ENCODE measurements at regions not wholly inside any gene's neighbourhood (a gene's known extent, or its start where the extent isn't known, plus 50 kb on each side); places are given as distances from the start of the nearest gene placed in this dataset.
"Not testable (repeated sequence)": the region's sequence is repeated elsewhere in the genome, so short reads cannot be mapped to it uniquely, and the experiment has no call there.

DNA sequence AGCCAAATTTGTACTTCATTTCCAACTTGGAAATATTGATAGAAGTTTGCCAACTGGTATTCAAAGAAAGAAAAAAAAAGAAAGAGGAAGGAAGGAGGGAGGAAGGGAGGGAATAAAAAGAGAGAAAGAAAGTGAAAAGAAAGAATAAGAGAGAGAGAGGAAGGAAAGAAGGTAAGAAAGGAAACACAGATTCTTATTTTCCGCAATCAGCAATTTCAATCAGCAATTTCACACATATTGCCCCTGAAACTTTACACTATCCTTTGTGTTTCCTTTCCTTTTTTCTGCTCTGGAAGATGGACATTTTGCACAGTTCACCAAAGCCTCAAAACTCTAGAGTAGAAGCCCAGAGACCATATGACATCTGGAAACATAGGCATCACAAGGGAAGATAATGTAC lies 888.1 kb downstream of the REEP3 start:
- no peak for TF ChIP-seq POLR2A (IDR thresholded peaks at IDR 0.05)
- TF ChIP-seq, protein P1, sequence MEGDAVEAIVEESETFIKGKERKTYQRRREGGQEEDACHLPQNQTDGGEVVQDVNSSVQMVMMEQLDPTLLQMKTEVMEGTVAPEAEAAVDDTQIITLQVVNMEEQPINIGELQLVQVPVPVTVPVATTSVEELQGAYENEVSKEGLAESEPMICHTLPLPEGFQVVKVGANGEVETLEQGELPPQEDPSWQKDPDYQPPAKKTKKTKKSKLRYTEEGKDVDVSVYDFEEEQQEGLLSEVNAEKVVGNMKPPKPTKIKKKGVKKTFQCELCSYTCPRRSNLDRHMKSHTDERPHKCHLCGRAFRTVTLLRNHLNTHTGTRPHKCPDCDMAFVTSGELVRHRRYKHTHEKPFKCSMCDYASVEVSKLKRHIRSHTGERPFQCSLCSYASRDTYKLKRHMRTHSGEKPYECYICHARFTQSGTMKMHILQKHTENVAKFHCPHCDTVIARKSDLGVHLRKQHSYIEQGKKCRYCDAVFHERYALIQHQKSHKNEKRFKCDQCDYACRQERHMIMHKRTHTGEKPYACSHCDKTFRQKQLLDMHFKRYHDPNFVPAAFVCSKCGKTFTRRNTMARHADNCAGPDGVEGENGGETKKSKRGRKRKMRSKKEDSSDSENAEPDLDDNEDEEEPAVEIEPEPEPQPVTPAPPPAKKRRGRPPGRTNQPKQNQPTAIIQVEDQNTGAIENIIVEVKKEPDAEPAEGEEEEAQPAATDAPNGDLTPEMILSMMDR (IDR thresholded peaks at IDR 0.05): no peak
- intact Hi-C loops (cut with DNase I): no loop called here
- Histone ChIP-seq H3K9me3 (no peaks in the 10 kb centered on the region), H3K27me3 (no peaks in the 10 kb centered on the region), H3K27ac (no peak overlapping the region), H3K36me3 (replicated peaks in 1 of 2; ENCODE audit: insufficient read depth in 1 of 2, low read depth in 2 of 2) (no peaks in the 10 kb centered on the region), H3K4me1 (no peaks in the 10 kb centered on the region), H3K4me3 (no peak overlapping the region)
- WGBS, 2 donors: 92 to 94% methylated on average over 1 of the region's 1 CpG
- DNase-seq: no peak
- ATAC-seq: no peak

DNA sequence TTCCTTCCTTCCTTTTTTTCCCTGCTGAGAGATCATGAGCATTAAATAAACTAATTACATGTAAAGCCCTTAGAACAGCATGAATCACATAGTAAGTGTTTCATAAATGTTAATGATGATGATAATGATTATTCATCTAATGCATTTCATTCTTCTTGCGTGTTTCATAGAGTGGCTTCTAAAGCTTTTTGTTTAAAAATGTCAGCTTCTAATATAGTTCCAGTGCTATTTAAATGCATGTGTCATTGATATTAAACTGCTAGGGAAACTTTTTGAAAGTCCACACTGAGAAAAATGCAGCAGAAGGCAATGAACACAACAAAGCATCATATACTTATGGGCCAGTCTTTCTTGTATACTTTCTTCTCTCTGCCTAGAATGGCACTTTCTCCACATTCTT lies 894.8 kb downstream of the REEP3 start:
- Histone ChIP-seq H3K4me3 (no peak overlapping the region), H3K27me3 (no peaks in the 10 kb centered on the region), H3K27ac (no peak overlapping the region), H3K9me3 (no peaks in the 10 kb centered on the region), H3K4me1 (no peaks in the 10 kb centered on the region), H3K36me3 (replicated peaks in 1 of 2; ENCODE audit: insufficient read depth in 1 of 2, low read depth in 2 of 2) (no peaks in the 10 kb centered on the region)
- no peak for ATAC-seq
- TF ChIP-seq, protein P1 (IDR thresholded peaks at IDR 0.05): no peak
- no peak for TF ChIP-seq POLR2A (IDR thresholded peaks at IDR 0.05)
- no peak for DNase-seq
- 85 to 91% methylated on average over 1 of the region's 1 CpG for WGBS, 2 donors
- intact Hi-C loops (cut with DNase I): no loop called here

DNA sequence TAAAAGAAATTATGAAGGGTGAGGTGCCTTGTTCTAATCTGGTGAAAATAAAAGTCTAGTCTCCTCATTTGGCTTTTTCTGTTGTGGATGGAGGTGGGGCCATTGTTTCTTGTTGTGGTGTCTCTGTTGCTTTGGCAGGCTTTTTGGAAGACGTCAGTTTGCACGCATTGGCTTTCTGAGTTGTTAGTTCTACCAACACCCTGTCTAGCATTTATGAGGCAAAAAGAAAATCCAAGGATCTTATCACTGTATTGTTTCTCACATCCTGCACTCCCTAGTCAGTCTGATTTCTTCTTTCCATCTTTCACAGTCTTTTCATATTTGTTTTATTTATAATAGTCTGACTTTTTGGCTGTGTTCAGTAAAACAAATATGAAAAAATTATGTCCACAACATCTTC lies 898.3 kb downstream of the REEP3 start:
- Histone ChIP-seq H3K27ac (no peak overlapping the region), H3K27me3 (no peaks in the 10 kb centered on the region), H3K9me3 (no peaks in the 10 kb centered on the region), H3K36me3 (replicated peaks in 1 of 2; ENCODE audit: insufficient read depth in 1 of 2, low read depth in 2 of 2) (no peaks in the 10 kb centered on the region), H3K4me3 (no peak overlapping the region), H3K4me1 (no peaks in the 10 kb centered on the region)
- TF ChIP-seq POLR2A (IDR thresholded peaks at IDR 0.05): no peak
- 65 to 70% methylated on average over 2 of the region's 2 CpGs for WGBS, 2 donors
- DNase-seq (no peak), ATAC-seq (no peak)
- intact Hi-C loops (cut with DNase I): no loop called here

DNA sequence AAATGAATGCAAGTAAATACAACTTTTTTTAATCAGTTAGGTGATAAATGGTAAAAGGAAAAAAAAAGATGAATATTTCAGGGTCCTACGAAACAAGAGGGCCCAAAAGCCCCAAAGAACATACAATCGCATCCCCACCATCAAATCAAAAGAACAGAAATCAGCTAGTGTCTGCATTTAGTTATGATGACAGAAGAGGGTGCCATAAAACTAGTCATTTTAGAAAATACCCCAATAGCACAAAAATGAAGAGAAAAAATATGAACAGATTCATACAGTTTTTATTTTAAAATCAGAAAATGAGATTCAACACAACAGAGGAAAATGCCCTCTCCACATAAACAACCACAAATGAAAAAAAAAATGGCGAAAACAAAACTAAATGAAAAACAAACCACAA lies 905.5 kb downstream of the REEP3 start:
- Histone ChIP-seq H3K27me3 (no peaks in the 10 kb centered on the region), H3K4me3 (no peak overlapping the region), H3K27ac (no peak overlapping the region), H3K36me3 (replicated peaks in 1 of 2; ENCODE audit: insufficient read depth in 1 of 2, low read depth in 2 of 2) (no peaks in the 10 kb centered on the region), H3K9me3 (no peaks in the 10 kb centered on the region), H3K4me1 (no peaks in the 10 kb centered on the region)
- ATAC-seq (no peak), DNase-seq (no peak)
- TF ChIP-seq, protein P1 (IDR thresholded peaks at IDR 0.05): no peak
- TF ChIP-seq POLR2A (IDR thresholded peaks at IDR 0.05): no peak
- intact Hi-C loops (cut with DNase I): no loop called here
- WGBS, 2 donors: 83 to 88% methylated on average over 3 of the region's 3 CpGs

DNA sequence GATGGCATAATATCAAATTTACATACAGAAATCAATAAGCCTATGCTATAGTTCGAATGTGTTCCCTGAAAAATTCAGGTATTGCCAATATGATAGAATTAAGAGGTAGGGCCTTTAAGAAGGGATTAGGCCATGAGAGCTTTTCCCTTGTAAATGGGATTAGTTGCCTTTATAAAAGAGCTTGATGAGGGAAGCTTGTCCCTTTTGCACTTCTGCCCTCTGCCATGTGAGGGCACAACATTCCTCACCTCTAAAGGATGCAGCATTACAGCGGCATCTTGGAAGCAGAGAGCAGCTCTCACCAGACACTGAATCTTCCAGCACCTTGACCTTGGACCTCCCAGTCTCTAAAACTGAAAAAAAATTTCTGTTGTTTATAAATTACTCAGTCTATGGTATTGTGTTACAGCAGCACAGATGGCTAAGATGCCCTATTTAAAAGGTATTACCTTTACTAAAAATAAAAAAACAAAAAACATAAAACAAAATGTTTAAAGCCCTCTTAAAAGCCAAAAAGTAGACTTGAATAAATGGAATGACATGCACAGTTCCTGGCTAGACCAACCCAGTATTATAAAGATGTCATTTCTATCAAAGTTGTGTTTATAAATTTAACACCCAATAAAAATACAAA lies 909.6 kb downstream of the REEP3 start:
- ATAC-seq: no peak
- Histone ChIP-seq H3K9me3 (no peaks in the 10 kb centered on the region), H3K36me3 (replicated peaks in 1 of 2; ENCODE audit: insufficient read depth in 1 of 2, low read depth in 2 of 2) (no peaks in the 10 kb centered on the region), H3K27me3 (no peaks in the 10 kb centered on the region), H3K27ac (no peak overlapping the region), H3K4me1 (no peaks in the 10 kb centered on the region), H3K4me3 (no peak overlapping the region)
- 8 to 18% methylated on average over 2 of the region's 2 CpGs for WGBS, 2 donors
- intact Hi-C loops (cut with DNase I): no loop called here
- DNase-seq: peak in 3 of 4 donors; percentile 5 to 37 (median 15)
- no peak for TF ChIP-seq POLR2A (IDR thresholded peaks at IDR 0.05)
- TF ChIP-seq, protein P1 (IDR thresholded peaks at IDR 0.05): peak in 5 of 7 experiments; percentile 12 to 40 (median 22)

DNA sequence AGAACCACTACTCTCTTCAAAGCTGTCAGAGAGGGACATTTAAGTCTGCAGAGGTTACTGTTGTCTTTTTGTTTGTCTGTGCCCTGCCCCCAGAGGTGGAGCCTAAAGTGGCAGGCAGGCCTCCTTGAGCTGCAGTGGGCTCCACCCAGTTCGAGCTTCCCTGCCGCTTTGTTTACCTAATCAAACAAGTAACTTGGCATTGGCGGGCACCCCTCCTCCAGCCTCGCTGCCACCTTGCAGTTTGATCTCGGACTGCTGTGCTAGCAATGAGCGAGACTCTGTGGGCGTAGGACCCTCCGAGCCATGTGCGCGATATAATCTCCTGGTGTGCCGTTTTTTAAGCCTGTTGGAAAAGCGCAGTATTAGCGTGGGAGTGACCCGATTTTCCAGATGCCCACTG lies 920.7 kb downstream of the REEP3 start:
- 83 to 86% methylated on average over 13 to 14 of the region's 14 CpGs for WGBS, 2 donors
- DNase-seq; H3K27me3 ChIP-seq; H3K36me3 ChIP-seq (replicated peaks in 1 of 2; ENCODE audit: insufficient read depth in 1 of 2, low read depth in 2 of 2); H3K4me3 ChIP-seq; H3K4me1 ChIP-seq; H3K9me3 ChIP-seq; H3K27ac ChIP-seq; intact Hi-C loops (cut with DNase I); ATAC-seq: not testable (repeated sequence)

All from body of pancreas (tissue), 4 donors.